Fibroblast of gingiva (primary cell): ENCODE measurements at regions not wholly inside any gene's neighbourhood (a gene's known extent, or its start where the extent isn't known, plus 50 kb on each side); places are given as distances from the start of the nearest gene placed in this dataset.

Source experiments
- DNase-seq: peaks from one replicate; pipeline ENCODE4 v3.0.0-alpha.2; 2011; ENCODE audit warnings: low read depth

DNA sequence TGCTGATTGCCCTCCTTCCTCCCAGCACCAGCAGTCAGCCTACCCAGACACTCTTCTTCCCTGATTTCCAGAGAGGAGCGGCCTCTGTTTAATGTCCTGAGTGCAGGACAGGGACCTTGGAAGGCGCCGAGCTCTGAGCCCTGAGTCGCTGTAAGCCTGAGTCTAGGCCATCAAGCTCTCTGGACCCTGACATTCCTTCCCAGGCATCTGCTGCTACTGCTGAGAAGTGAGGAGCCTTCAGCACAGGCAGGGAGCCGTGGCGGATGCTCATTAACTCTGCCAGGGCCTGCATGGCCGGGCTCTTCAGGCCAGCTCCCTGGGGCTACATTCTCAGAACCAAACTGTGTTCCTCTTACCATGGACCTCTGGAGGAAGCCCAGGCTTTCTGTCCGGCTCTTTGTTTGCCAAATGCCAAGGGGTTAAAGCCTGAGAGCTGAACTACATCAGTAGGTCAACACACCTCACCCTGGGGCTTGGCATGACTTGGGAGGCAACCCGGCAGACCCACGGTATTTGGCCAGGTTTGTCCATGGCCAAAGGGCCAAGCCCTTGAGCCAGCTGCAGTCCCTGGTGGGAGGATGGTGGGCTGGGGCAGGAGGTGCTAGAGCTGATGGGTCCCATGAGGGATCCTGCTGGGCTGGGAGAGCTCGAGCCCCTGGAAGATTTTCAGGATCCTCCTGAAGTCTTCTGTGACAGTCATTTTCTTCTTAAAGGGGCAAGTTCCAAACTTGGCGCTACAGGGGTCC, 721.4 kb downstream of the BRD1 start:
- DNase-seq = no peak

DNA sequence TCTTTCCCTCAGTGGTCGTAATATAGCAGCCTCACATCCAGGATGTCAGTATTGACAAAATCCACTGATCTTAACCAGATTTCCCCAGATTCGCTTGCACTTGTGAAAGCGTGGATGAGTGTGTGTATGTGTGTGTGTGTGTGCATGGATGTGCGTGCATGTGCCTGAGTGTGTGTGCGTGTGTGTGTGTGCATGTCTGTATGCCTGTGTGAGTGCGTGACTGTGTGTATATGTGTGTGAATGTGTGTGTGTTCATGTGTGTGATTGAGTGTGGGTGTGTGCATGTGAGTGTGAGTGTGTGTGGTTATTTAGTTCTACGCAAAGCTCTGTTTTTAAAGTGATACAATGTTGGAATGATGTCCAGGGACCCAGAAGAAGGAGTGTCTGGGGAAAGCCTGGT, 723.2 kb downstream of the BRD1 start:
- DNase-seq = no peak

DNA sequence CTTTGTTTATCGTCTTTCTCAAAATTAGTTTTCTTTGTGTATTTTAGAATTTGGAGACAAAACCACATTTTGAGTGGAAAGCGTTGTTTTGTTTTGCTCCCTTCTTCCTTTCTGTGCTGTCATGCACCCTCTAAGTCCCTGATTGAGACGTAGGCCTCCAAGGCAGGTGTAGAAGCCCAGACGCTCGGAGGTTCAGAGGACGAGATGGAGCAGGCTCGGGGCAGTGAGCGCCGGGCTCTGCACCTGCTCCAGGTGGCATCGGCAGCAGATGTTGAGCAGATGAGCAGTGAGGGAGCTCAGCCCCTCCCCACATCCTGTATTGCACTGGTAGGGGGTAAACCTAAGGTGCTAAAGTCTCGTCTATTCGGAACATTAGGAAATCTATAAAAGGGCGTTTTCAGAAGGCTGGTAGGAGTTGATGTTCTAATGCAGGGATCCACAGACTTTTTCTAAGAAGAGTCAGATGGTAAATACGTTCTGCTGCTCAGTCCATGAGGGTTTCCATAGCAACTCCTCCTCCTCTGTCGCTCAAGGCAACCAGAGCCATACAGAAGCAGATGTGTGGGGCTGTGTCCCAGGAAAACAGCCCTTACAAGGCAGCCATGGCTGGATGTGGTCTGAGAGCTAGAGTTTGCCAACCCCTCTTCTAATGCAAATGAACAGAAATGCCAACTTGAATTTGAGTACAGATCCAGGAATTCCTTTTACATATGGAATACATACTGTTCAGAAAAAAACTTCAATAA, 724.2 kb downstream of the BRD1 start:
- no peak for DNase-seq

DNA sequence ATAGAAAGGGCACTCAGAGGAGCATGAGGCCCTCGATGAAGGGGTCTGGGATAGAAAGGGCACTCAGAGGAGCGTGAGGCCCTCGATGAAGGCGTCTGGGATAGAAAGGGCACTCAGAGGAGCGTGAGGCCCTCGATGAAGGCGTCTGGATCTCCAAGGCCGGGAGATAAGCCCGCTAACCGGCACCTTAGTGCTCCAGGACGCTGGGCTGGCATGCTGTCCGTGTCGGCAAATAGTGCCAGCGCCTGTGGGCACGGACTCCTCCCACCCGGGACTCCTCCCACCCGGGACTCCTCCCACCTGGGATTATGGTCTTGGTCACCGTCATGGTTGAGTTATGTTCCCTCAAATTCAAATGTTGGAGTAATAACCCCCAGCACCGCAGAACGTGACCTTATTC, 725.3 kb downstream of the BRD1 start:
- DNase-seq = no peak

DNA sequence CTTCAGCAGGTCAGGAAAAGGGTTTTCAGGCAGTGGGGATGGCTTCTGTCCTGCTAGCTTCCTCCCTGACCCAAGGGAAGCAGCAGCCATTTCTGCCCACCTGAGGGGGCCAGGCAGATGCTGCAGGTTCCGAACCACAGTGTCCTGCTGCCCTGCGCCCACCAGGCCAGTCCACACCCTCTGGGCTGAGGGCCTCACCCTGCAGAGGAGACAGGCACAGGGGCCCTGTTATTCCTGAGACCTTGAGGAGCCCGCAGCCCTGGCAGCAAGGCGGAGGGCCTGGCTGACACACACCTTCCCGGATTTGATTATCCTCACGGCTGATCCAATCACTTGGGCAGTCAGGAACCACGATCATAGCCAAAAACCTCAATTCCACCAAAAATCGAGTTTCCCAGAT, 725.8 kb downstream of the BRD1 start:
- DNase-seq = no peak

DNA sequence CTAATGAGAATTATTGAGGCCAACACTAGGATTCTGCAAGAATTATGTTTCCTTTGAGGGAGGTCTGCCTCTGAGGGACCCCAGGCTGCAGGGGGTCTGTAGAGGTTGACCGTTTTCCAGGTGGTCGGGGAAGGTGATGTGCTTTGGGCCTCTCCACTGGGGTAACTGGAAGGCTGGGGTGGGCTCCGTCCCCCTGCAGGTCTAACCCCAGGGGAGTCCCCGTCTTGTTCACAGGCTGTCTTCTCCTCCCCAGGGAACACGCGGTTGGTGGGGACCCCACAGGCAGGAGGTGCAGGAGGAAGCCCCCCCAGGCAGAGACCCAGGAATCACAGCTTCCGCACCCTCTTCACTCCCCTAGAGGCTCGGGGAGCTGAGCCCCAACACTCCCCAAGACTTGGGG, 726.4 kb downstream of the BRD1 start:
- no peak for DNase-seq

DNA sequence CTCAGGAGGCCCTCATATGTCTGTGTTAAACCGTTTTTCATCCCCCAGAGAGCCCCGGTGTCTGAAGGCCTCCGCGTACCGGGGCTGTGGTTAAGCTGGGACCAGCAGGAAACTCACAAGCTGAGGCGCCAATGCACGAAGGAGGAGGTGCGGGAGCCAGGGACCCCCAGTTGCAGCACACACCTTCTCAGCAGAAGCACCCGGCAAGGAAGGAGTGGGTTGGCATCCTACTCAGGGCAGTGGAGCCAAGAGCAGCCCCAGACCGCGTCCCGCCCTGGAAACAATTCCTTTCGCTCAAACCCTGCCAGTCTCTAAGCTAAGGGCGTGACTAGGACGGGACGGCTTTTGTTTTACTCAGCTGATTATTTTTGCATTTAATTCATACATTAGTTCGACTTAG, 726.9 kb downstream of the BRD1 start:
- DNase-seq = no peak

DNA sequence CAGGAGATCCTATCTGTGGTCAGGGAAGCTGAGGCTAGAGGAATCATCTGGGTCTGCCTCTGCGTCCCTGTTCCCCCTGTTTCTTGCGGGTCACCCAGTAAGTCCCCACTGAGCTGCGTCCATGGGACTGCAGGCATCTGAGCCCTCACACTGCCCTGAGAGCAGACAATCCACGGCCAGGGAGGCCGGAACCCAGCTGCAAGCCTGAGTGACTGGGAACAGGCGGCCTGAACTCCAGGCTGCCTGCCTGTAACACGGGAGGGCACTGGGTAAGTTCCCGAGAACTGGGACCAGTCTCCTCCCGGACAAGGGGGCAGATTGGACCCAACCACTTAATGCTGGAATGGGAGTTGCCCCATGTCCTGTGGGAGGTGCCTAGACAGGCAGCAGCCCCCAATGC, 727.4 kb downstream of the BRD1 start:
- no peak for DNase-seq

DNA sequence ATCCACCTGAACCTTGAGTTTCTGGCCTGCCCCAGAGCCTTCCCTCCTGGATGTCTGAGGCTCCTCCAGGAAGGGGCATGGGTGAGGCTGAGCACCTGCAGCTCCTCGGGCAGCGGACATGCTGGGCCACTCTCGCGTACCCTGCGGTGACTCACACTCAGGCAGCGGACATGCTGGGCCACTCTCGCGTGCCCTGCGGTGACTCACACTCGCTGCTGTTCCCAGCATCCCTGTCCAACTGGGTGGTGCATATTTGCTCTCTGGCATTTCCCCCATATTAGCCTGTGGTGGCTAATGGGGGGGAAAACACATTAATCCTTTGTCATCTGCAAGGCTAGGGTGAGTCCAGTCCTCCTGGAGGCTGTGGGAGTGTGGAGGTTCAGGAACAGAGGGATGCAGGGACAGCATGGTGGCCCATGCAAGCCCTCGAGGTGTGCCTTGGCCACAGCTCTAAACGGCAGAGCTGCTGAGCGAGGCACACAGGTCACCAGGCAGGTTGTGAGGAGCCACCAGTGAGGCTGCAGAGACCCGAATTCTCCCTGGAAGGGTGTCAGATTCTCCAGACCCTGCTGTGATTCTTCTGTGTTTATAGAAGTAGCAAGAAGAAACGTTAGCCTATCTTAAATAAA, 728.1 kb downstream of the BRD1 start:
- no peak for DNase-seq

DNA sequence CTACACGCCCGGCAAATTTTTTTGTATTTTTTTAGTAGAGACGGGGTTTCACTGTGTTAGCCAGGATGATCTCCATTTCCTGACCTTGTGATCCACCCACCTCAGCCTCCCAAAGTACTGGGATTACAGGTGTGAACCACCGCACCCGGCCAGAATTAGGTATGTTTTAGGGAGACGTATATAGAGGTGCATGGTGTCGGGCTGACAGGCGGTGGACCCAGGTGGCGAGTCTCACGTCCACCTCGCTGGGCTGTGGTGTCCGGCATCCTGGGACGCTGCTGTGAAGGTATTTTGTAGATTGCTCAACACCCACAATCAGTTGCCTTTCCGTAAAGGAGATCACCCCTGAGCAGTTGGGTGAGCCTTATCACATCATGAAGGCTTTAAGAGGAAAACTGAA, 728.6 kb downstream of the BRD1 start:
- DNase-seq = no peak

DNA sequence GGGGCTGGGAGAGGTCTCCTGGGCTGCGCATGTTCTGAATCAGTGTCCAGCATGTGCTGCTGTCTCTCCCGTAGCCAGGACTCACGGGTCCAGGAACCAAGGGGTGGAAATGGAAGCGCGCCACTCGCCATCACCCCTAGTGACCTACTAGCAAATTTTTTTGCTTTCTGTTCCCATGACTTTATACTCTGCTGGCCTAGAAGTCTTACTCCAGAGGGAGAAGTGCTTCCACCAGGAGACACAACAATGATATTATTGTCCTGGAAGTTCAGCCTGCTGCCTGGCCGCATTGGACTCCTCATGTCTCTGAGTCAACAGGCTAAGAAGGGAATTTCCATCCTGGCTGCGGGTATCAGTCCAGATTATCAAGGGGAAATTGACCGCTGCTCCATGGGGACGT, 729.7 kb downstream of the BRD1 start:
- DNase-seq = no peak

DNA sequence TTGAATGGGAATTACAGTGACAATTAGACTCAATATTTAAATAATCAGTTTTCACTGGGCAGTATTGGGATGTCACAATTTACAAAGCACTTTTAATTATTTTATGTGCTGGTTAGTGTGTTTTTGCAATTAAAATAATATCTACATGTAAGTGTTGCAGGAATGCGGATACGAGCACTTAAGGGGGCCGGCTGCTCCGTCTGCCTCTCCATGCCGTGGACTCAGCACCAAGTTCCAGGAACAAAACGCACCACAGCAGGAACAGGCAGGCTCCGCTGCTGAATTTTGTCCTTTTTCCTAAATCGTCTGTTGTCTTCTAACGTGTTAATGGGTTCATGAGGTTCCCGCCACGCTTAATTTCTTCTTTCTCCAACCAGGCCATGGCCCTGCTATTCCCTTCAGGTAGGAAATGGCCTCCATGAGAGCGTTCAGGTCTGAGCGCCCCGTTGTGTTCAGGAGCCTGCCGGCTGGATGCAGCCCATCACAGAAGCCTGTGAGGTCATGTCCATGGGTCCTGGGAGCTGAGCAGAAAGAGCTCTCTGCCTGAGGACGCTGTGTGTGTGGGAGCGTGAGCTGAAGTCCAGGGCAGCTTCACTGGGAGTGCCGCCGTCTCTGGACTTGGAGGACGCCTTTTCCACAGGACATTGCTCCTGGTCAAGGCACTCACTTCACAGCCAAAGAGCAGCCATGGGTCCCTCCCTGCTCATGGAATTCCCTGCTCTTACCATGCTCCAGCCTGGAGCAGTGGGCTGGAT, 730.3 kb downstream of the BRD1 start:
- DNase-seq = no peak

DNA sequence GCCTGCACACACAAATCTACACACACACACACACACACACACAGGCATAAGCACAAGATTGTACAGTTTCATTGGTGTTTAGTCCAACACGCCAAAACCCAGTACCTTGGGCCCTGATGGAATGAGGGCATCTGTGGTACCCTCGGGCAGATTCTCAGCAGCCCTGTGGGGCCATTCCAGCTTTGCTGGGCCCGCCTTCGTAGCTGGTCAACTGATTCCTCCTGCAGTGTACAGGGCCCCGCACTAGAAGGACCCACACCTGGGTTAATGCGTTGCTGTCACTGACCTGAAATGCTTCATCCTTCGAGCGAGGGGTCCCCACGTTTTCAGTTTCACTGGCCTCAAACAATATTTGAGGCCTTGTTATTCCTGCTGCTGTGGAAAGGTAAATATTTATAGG, 731.2 kb downstream of the BRD1 start:
- DNase-seq = no peak

DNA sequence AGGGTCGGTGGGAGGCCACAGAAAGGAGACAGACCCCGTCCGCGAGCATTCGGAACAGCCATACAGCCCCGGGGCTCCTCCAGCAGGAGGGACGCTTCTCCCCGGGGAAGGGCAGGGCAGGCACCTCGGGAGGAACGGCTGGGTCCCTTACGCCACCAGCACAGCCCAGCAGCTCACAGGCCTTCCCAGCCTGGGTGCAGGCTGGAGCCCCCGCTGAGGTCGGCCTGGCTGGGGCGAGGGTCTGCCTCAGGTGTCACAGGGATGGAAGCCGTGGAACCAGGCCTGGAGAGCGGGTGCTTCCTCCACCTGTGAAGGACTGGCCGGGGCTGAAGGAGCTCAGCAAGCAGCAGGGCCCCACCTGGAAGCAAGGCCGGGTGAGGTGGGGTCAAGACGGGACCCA, 732.3 kb downstream of the BRD1 start:
- DNase-seq = no peak

DNA sequence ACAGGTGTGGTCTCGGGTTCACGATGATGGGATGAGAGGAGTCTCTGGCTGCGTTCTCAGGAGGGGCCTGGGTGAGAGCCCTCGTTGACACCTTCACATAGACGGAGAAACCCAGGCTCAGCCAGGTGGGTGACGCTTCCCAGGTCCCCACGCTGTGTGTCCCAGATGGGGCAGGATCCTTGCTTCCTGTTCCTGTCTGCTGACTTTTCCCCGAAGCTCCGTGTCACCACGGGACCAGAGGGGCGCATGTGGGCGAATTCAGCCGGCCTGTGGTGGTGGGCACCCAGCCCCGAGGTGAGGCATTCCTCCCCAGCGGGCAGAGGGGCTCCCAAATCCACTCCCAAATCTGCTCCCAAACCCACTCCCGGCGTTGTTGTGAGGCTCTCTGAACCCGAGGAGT, 732.8 kb downstream of the BRD1 start:
- no peak for DNase-seq

DNA sequence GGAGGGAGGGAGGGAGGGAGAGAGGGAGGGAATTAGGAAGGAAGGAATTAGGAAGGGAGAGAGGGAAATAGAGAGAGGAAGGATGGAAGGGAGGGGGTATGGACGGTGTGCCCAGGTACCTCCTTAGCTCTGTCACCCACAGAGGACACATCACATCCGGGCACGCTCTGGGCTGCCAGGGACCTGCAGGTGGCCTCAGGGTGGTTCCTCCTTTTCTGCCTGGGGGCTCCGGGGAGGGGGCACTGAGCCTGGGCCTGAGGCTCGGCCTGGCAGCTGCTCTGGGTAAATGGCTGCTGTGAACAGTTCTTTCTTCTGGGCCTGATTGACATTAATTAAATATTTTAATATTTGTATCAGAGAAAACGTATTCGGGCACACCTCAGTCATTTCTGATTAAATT, 733.5 kb downstream of the BRD1 start:
- DNase-seq = no peak

DNA sequence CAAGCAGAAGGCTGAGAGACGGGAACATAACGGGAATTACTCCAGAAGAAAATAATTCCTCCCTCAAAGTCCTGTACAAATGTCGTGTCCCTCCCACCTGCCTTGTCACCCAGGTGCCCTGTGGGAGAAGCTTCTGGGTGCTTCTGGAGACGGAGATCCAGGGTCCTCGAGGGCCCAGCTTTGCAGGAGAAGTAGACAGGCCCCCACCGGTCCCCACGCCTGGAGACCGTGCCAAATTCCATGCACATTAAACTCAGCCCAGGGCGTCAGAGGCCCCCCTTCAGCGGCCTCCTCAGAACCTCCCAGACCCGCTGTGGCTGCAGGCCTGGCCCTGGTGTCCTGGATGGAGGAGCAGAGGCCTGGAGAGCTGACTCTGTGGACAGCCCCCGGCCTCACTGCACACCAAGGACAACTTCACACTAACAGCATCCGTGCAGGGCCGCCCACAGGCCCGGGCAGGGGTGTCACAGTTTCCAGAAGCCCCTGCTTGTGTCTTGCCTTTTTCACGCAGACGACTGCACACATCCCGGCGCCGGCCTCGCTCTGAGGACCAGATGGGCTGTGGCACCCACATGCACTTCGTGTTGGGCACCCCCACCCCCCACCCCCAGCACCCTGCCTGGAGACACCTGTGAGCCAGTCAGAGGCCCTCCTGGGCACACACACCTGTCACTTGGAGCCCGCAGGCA, 734.3 kb downstream of the BRD1 start:
- DNase-seq = no peak

DNA sequence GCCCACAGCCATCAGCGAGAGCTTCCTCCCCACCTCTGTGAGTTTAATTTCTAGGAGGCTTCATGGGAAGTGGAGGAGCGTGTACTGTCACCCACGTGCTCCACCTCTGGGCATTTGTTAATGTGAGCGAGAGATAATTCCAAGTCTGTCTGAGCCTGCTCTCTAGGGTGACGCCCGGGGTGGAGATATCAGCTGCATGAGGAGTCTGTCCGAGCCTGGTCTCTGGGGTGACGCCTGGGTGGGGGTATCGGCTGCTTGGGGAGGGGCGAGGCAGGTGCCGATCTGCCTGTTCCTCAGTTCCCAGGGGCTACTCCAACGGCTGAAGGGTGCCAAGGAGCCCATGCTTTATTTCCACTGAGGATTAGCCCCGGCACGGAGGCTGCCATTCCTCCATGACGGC, 735.0 kb downstream of the BRD1 start:
- no peak for DNase-seq

DNA sequence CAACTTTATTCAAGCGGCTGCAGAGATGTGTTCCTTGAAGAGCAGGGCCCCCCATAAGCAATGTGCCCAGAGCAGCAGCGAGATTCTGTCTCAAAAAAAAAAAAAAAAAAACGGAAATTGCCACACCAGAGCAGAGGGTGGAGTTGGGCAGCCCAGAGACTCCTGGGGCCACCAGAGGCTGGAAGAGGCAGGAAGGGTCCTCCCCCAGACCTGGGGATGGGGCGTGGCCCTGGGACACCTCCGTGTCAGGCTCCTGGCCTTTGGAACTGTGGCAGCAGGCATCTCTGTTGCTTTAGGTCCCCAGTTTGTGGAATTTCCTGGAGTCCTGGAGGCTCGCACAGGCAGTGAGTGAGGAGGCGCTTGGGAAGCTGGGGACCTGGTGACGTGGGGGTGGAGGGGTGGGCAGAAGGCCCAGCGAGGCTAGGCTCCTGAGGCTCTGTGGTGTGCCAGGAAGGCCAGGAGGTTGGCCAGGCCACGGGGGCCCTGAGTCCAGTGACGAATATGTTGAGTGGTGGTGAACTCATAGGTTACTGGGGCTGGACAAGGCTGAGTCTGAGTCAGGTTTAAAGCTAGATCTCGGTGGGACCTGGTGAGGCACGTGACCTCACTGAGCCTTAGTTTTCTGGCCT, 735.6 kb downstream of the BRD1 start:
- DNase-seq = no peak

DNA sequence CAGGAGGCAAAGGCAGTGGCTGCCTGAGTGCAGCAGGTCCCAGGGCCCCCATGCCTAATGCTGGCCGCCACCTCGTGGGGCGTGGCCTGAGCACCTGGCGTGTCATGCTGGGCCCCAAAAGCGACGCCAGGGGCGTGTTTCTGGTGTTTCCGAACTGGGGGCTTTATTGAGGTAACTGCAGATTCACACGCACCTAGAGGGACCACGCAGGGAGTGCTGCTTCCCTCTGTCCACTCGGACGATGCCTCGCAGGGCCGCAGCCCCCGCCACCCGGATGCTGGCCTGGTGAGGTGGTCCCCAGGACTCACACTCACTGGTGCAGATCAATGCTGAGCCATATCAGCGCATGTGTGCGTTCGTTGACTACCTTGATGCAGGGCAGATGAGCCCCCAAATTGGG, 736.2 kb downstream of the BRD1 start:
- no peak for DNase-seq

DNA sequence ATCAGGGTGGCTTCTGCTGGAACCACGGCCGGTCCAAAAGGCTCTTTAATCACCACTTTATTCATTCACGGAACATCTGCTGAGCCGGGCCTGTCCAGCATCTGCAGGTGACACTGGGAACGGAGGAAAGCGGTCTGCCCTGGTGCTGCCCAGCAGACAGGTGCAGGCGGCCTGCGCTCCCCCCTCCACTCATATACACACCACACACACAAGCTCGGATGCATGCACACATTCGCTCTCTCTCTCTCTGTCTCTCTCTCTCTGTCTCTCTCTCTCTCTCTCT, 736.9 kb downstream of the BRD1 start:
- no peak for DNase-seq
